ENCODE measurements at regions not wholly inside any gene's neighbourhood (a gene's known extent, or its start where the extent isn't known, plus 50 kb on each side); places are given as distances from the start of the nearest gene placed in this dataset.

- DNase-seq (ENCODE audit: low read depth in 2 of 2), result no peak
Observed at GRCh38 chr11:79925570-79925969, 484.7 kb upstream of the TENM4 start.

GRCh38 chr11:79922641-79923040, 481.8 kb upstream of the TENM4 start:
- DNase-seq (ENCODE audit: low read depth in 2 of 2), result no peak

- DNase-seq (ENCODE audit: low read depth in 2 of 2), result no peak
Observed at GRCh38 chr11:79920480-79920879, 479.6 kb upstream of the TENM4 start.

- DNase-seq (ENCODE audit: low read depth in 2 of 2), result no peak
Observed at GRCh38 chr11:79919350-79919749, 478.5 kb upstream of the TENM4 start.

- no peak for DNase-seq (ENCODE audit: low read depth in 2 of 2)
Observed at GRCh38 chr11:79918846-79919245, 478.0 kb upstream of the TENM4 start.

GRCh38 chr11:79906164-79906563, 465.3 kb upstream of the TENM4 start:
- DNase-seq (ENCODE audit: low read depth in 2 of 2), result no peak

- peak; percentile 12 to 19 for DNase-seq (ENCODE audit: low read depth in 2 of 2)
Observed at GRCh38 chr11:79902493-79902892, 461.7 kb upstream of the TENM4 start.

GRCh38 chr11:79897896-79898295, 457.1 kb upstream of the TENM4 start:
- DNase-seq (ENCODE audit: low read depth in 2 of 2), result no peak

GRCh38 chr11:79896258-79896657, 455.4 kb upstream of the TENM4 start:
- DNase-seq (ENCODE audit: low read depth in 2 of 2), result no peak

GRCh38 chr11:79894111-79894510, 453.3 kb upstream of the TENM4 start:
- no peak for DNase-seq (ENCODE audit: low read depth in 2 of 2)

- no peak for DNase-seq (ENCODE audit: low read depth in 2 of 2)
Observed at GRCh38 chr11:79890272-79890671, 449.4 kb upstream of the TENM4 start.

- DNase-seq (ENCODE audit: low read depth in 2 of 2), result no peak
Observed at GRCh38 chr11:79864882-79865281, 424.1 kb upstream of the TENM4 start.

GRCh38 chr11:79860336-79860735, 419.5 kb upstream of the TENM4 start:
- DNase-seq (ENCODE audit: low read depth in 2 of 2), result no peak

- no peak for DNase-seq (ENCODE audit: low read depth in 2 of 2)
Observed at GRCh38 chr11:79857377-79858214, 416.8 kb upstream of the TENM4 start.

GRCh38 chr11:79852176-79852575, 411.3 kb upstream of the TENM4 start:
- DNase-seq (ENCODE audit: low read depth in 2 of 2), result no peak

- no peak for DNase-seq (ENCODE audit: low read depth in 2 of 2)
Observed at GRCh38 chr11:79845002-79845709, 404.3 kb upstream of the TENM4 start.

GRCh38 chr11:79834015-79834414, 393.2 kb upstream of the TENM4 start:
- DNase-seq (ENCODE audit: low read depth in 2 of 2), result no peak

- no peak for DNase-seq (ENCODE audit: low read depth in 2 of 2)
Observed at GRCh38 chr11:79830446-79830845, 389.6 kb upstream of the TENM4 start.

- DNase-seq (ENCODE audit: low read depth in 2 of 2), result no peak
Observed at GRCh38 chr11:79829891-79830290, 389.1 kb upstream of the TENM4 start.

- DNase-seq (ENCODE audit: low read depth in 2 of 2), result no peak
Observed at GRCh38 chr11:79822766-79823165, 381.9 kb upstream of the TENM4 start.

GRCh38 chr11:79813551-79813950, 372.7 kb upstream of the TENM4 start:
- no peak for DNase-seq (ENCODE audit: low read depth in 2 of 2)

GRCh38 chr11:79809487-79809886, 368.7 kb upstream of the TENM4 start:
- DNase-seq (ENCODE audit: low read depth in 2 of 2), result no peak

- DNase-seq (ENCODE audit: low read depth in 2 of 2), result no peak
Observed at GRCh38 chr11:79807506-79807905, 366.7 kb upstream of the TENM4 start.

All from fibroblast of skin of left biceps (primary cell).